NCI-H2227 (cell line): ENCODE measurements at regions not wholly inside any gene's neighbourhood (a gene's known extent, or its start where the extent isn't known, plus 50 kb on each side); places are given as distances from the start of the nearest gene placed in this dataset.
"Not testable (repeated sequence)": the region's sequence is repeated elsewhere in the genome, so short reads cannot be mapped to it uniquely, and the experiment has no call there.

ENCODE experiments used
- DNase-seq: peaks from one replicate; lab custom pipeline; 2025; ENCODE audit not compliant: unreplicated experiment; lab: John Stamatoyannopoulos, UW

GRCh38 chr16:23013484-23013883 lies 135.8 kb downstream of the USP31 start:
- no peak for DNase-seq

GRCh38 chr16:23009075-23009474 lies 140.2 kb downstream of the USP31 start:
- no peak for DNase-seq

GRCh38 chr16:23008041-23008440 lies 141.2 kb downstream of the USP31 start:
- no peak for DNase-seq

GRCh38 chr16:23006380-23006779 lies 142.9 kb downstream of the USP31 start:
- no peak for DNase-seq

GRCh38 chr16:23005951-23006350 lies 143.3 kb downstream of the USP31 start:
- no peak for DNase-seq

- no peak for DNase-seq
Observed at GRCh38 chr16:22989598-22989997, 159.7 kb downstream of the USP31 start.

- DNase-seq, result no peak
Observed at GRCh38 chr16:22983614-22984013, 165.6 kb downstream of the USP31 start.

- not testable (repeated sequence) for DNase-seq
Observed at GRCh38 chr16:22980514-22980913, 166.6 kb downstream of the HS3ST2 start.

GRCh38 chr16:22979038-22979437 lies 165.1 kb downstream of the HS3ST2 start:
- no peak for DNase-seq

GRCh38 chr16:22977294-22977697 lies 163.3 kb downstream of the HS3ST2 start:
- peak; percentile 30 for DNase-seq

- no peak for DNase-seq
Observed at GRCh38 chr16:22973522-22973921, 159.6 kb downstream of the HS3ST2 start.

GRCh38 chr16:22971346-22971924 lies 157.5 kb downstream of the HS3ST2 start:
- no peak for DNase-seq

GRCh38 chr16:22970209-22970865 lies 156.4 kb downstream of the HS3ST2 start:
- DNase-seq, result no peak

GRCh38 chr16:22969567-22969966 lies 155.6 kb downstream of the HS3ST2 start:
- DNase-seq, result no peak

- no peak for DNase-seq
Observed at GRCh38 chr16:22968931-22969330, 155.0 kb downstream of the HS3ST2 start.

GRCh38 chr16:22967521-22968095 lies 153.6 kb downstream of the HS3ST2 start:
- DNase-seq, result no peak
